ENCODE measurements at regions not wholly inside any gene's neighbourhood (a gene's known extent, or its start where the extent isn't known, plus 50 kb on each side); places are given as distances from the start of the nearest gene placed in this dataset.

DNA sequence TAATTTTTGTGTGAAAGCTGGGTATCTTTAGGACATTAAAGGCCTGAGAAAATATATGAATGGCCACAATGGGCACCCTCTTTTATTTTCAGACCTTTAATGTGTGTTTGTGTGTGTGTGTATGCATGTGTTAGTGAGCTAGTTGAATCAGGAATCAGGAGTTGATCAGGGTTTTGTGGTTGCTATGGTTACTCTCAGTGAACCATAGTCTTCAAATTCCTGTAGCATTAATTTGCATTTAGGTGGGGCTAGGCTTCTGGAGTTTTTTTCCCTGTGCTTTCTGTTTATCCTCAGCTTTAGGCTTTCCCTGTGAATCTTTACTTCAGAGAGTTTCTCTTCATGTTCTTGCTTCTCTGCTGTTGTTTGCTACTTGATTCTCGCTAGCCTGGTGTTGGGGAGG, 122.0 kb upstream of the ONECUT1 start:
- TF ChIP-seq, protein P1, sequence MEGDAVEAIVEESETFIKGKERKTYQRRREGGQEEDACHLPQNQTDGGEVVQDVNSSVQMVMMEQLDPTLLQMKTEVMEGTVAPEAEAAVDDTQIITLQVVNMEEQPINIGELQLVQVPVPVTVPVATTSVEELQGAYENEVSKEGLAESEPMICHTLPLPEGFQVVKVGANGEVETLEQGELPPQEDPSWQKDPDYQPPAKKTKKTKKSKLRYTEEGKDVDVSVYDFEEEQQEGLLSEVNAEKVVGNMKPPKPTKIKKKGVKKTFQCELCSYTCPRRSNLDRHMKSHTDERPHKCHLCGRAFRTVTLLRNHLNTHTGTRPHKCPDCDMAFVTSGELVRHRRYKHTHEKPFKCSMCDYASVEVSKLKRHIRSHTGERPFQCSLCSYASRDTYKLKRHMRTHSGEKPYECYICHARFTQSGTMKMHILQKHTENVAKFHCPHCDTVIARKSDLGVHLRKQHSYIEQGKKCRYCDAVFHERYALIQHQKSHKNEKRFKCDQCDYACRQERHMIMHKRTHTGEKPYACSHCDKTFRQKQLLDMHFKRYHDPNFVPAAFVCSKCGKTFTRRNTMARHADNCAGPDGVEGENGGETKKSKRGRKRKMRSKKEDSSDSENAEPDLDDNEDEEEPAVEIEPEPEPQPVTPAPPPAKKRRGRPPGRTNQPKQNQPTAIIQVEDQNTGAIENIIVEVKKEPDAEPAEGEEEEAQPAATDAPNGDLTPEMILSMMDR (IDR thresholded peaks at IDR 0.05), result no peak
- TF ChIP-seq POLR2A (IDR thresholded peaks at IDR 0.05), result no peak
